ENCODE measurements at regions not wholly inside any gene's neighbourhood (a gene's known extent, or its start where the extent isn't known, plus 50 kb on each side); places are given as distances from the start of the nearest gene placed in this dataset.

GRCh38 chr7:94245500-94245899 lies 149.2 kb upstream of the COL1A2 start (continued):
- TF ChIP-seq GABPA (IDR thresholded peaks at IDR 0.05; ENCODE audit: borderline replicate concordance, insufficient read depth, low read length) (no peak), MAFK (IDR thresholded peaks at IDR 0.05; ENCODE audit: low read depth, low read length) (no peak), KDM4A (IDR thresholded peaks at IDR 0.05; ENCODE audit: low read depth, low read length, severe bottlenecking) (no peak), PHF8 (conservative IDR thresholded peaks at IDR 0.05; ENCODE audit: low read depth, low read length) (no peak), ATF3 (IDR thresholded peaks at IDR 0.05; ENCODE audit: insufficient read depth, low read depth, low read length) (no peak)

Data from H1 (cell line).